Activated B cell treated with CpG ODN at 0.5 μM for 24 hours (primary cell): ENCODE measurements at regions not wholly inside any gene's neighbourhood (a gene's known extent, or its start where the extent isn't known, plus 50 kb on each side); places are given as distances from the start of the nearest gene placed in this dataset.

Experiments
- ATAC-seq: fragments of 200-7000 bp; cut with Tn5 transposase; one replicate; pipeline ENCODE4 v1.10.0; 2021; ENCODE audit warnings: low read depth, mild to moderate bottlenecking, moderate library complexity
- CTCF ChIA-PET: fragments of 350-600 bp; sonication (Branson Sonifier 250); formaldehyde crosslinking; loops from one replicate; lab custom pipeline; 2021; ENCODE audit warnings: antibody characterized with exemption; lab: Charles Lee
- POLR2A ChIA-PET: fragments of 350-600 bp; sonication (Branson Sonifier 250); formaldehyde crosslinking; loops from one replicate; lab custom pipeline; 2021; ENCODE audit warnings: antibody characterized with exemption; lab: Charles Lee
- DNase-seq: peaks from one replicate; pipeline ENCODE4 v3.0.0; 2022
- H3K27ac Mint-ChIP-seq: one replicate; pipeline ENCODE4 v1.8.0; 2020; ENCODE audit warnings: mixed read lengths
- H3K27me3 Mint-ChIP-seq: one replicate; pipeline ENCODE4 v1.8.0; 2021; ENCODE audit warnings: mixed read lengths
- H3K36me3 Mint-ChIP-seq: one replicate; pipeline ENCODE4 v1.8.0; 2021; ENCODE audit warnings: low read depth, mixed read lengths
- H3K4me1 Mint-ChIP-seq: one replicate; pipeline ENCODE4 v1.8.0; 2021; ENCODE audit warnings: mixed read lengths
- H3K4me3 Mint-ChIP-seq: one replicate; pipeline ENCODE4 v1.8.0; 2020; ENCODE audit warnings: mild to moderate bottlenecking, mixed read lengths
- H3K9me3 Mint-ChIP-seq: one replicate; pipeline ENCODE4 v1.8.0; 2020; ENCODE audit warnings: mixed read lengths
- CTCF ChIP-seq: fragments of 200-600 bp; IDR thresholded peaks from one replicate; pipeline ENCODE4 v1.8.0; 2022; ENCODE audit warnings: antibody characterized with exemption, mild to moderate bottlenecking
- intact Hi-C: fragments of 100-400 bp; cut with micrococcal nuclease; formaldehyde crosslinking; loops from one replicate; pipeline ENCODE4 v1.15.1; 2024

- no peak for DNase-seq
- H3K27me3 Mint-ChIP-seq: no peaks in the 10 kb centered on the region
- no peaks in the 10 kb centered on the region for H3K36me3 Mint-ChIP-seq
- no peak overlapping the region for H3K27ac Mint-ChIP-seq
- ATAC-seq: no peak
- POLR2A ChIA-PET: no interaction called here
- H3K9me3 Mint-ChIP-seq: peaks cover 2% of the 10 kb centered on the region
- TF ChIP-seq CTCF: no peak
- intact Hi-C loops: no loop called here
- no peaks in the 10 kb centered on the region for H3K4me1 Mint-ChIP-seq
- no peak overlapping the region for H3K4me3 Mint-ChIP-seq
- CTCF ChIA-PET: no interaction called here
Measured at GRCh38 chr10:83862723-83863122, 276.6 kb upstream of the GHITM start.

- Mint-ChIP-seq H3K9me3 (peaks cover 2% of the 10 kb centered on the region), H3K4me3 (no peak overlapping the region), H3K27me3 (no peaks in the 10 kb centered on the region), H3K36me3 (no peaks in the 10 kb centered on the region), H3K4me1 (no peaks in the 10 kb centered on the region), H3K27ac (no peak overlapping the region)
- intact Hi-C loops: no loop called here
- ChIA-PET CTCF (no interaction called here), POLR2A (no interaction called here)
- TF ChIP-seq CTCF: no peak
- no peak for ATAC-seq
- no peak for DNase-seq
Measured at GRCh38 chr10:83863283-83863966, 275.9 kb upstream of the GHITM start.

GRCh38 chr10:83869898-83870297 lies 269.4 kb upstream of the GHITM start:
- no peak for DNase-seq
- no peak for TF ChIP-seq CTCF
- POLR2A ChIA-PET: no interaction called here
- Mint-ChIP-seq H3K36me3 (no peaks in the 10 kb centered on the region), H3K9me3 (no peaks in the 10 kb centered on the region), H3K27me3 (no peaks in the 10 kb centered on the region), H3K27ac (no peak overlapping the region), H3K4me3 (no peak overlapping the region), H3K4me1 (no peaks in the 10 kb centered on the region)
- CTCF ChIA-PET: no interaction called here
- intact Hi-C loops: loop anchor here (5.0 kb wide), 1 partner anchor 1058 kb away; no protein-coding TSS in a partner anchor
- ATAC-seq: no peak

- intact Hi-C loops: loop anchor here (5.0 kb wide), 1 partner anchor 1059 kb away; no protein-coding TSS in a partner anchor
- Mint-ChIP-seq H3K4me1 (no peaks in the 10 kb centered on the region), H3K36me3 (no peaks in the 10 kb centered on the region), H3K9me3 (no peaks in the 10 kb centered on the region), H3K27ac (no peak overlapping the region), H3K27me3 (no peaks in the 10 kb centered on the region), H3K4me3 (no peak overlapping the region)
- ATAC-seq (peak; percentile 62), DNase-seq (peak; percentile 20)
- POLR2A ChIA-PET: no interaction called here
- CTCF ChIA-PET: interaction anchor here (0.7 to 1.6 kb wide), 6 partner anchors 9 to 598 kb away, joined by 3 to 6 read pairs (median 3); no protein-coding TSS in a partner anchor
- peak; percentile 64 for TF ChIP-seq CTCF
Measured at GRCh38 chr10:83871187-83872081, 267.9 kb upstream of the GHITM start.

- no peak for TF ChIP-seq CTCF
- intact Hi-C loops: no loop called here
- ChIA-PET CTCF (interaction anchor here (2.0 kb wide), 1 partner anchor 9 kb away, joined by 6 read pairs; no protein-coding TSS in a partner anchor), POLR2A (interaction anchor here (0.6 kb wide), 1 partner anchor 1409 kb away, joined by 7 read pairs; no protein-coding TSS in a partner anchor)
- Mint-ChIP-seq H3K36me3 (no peaks in the 10 kb centered on the region), H3K27ac (no peak overlapping the region), H3K4me3 (no peak overlapping the region), H3K4me1 (no peaks in the 10 kb centered on the region), H3K27me3 (no peaks in the 10 kb centered on the region), H3K9me3 (no peaks in the 10 kb centered on the region)
- ATAC-seq (no peak), DNase-seq (no peak)
Measured at GRCh38 chr10:83880252-83880791, 259.0 kb upstream of the GHITM start.
